ENCODE measurements at regions not wholly inside any gene's neighbourhood (a gene's known extent, or its start where the extent isn't known, plus 50 kb on each side); places are given as distances from the start of the nearest gene placed in this dataset.

DNA sequence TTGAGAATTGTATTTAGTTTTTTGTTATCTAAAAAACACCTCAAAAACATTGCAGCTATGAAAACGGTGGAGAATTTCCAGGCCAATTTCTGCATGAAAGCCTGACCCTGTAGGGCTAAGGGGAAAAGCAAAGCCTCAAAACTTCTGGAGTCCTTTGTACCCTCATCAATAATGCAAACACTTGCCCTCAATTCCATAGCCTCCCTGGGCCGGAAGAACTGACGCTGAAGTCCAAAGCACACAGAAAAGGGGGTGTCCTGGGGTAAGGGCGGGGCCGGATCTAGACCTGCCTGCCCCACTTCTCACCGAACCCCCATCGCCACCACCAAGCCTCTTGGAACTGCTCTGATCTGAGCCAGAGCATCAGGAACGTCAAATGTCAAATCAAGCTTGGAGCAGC lies 173.9 kb upstream of the S100G start:
- TF ChIP-seq SIX5 (IDR thresholded peaks at IDR 0.05; ENCODE audit: borderline replicate concordance in 1 of 2, insufficient read depth in 1 of 2, low read depth in 1 of 2, low read length in 2 of 2) (no peak), ETV6 (IDR thresholded peaks at IDR 0.05; ENCODE audit: borderline replicate concordance in 1 of 2, low read depth in 2 of 2, low read length in 1 of 2) (no peak), ETV6 (CRISPR knock-in tag; IDR thresholded peaks at IDR 0.05; ENCODE audit: borderline replicate concordance) (no peak), NEUROD1 (IDR thresholded peaks at IDR 0.05; ENCODE audit: borderline replicate concordance, low read depth, low read length, partially characterized antibody) (no peak), MXI1 (IDR thresholded peaks at IDR 0.05; ENCODE audit: low read depth, low read length) (no peak), JUND (IDR thresholded peaks at IDR 0.05; ENCODE audit: borderline replicate concordance, low read depth, low read length) (no peak), JUND (tag; IDR thresholded peaks at IDR 0.05; ENCODE audit: borderline replicate concordance, low read depth, low read length) (no peak), JUNB (CRISPR knock-in tag; conservative IDR thresholded peaks at IDR 0.05) (no peak)
- TF ChIP-seq, protein P1, sequence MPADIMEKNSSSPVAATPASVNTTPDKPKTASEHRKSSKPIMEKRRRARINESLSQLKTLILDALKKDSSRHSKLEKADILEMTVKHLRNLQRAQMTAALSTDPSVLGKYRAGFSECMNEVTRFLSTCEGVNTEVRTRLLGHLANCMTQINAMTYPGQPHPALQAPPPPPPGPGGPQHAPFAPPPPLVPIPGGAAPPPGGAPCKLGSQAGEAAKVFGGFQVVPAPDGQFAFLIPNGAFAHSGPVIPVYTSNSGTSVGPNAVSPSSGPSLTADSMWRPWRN (IDR thresholded peaks at IDR 0.05; ENCODE audit: low read depth), result no peak
